ENCODE measurements at regions not wholly inside any gene's neighbourhood (a gene's known extent, or its start where the extent isn't known, plus 50 kb on each side); places are given as distances from the start of the nearest gene placed in this dataset.

- intact Hi-C loops (cut with DNase I; ENCODE audit: low total_unique reads) = no loop called here
- no peak overlapping the region for H3K27ac ChIP-seq
- H3K4me1 ChIP-seq = no peaks in the 10 kb centered on the region
- no peak for DNase-seq (ENCODE audit: low spot score in 2 of 2)
- no peaks in the 10 kb centered on the region for H3K27me3 ChIP-seq
- H3K36me3 ChIP-seq = no peaks in the 10 kb centered on the region
- peaks cover 8 to 14% of the 10 kb centered on the region in 2 donors for H3K9me3 ChIP-seq
- TF ChIP-seq POLR2A (IDR thresholded peaks at IDR 0.05) (no peak), POLR2AphosphoS5 (IDR thresholded peaks at IDR 0.05) (no peak), CTCF (IDR thresholded peaks at IDR 0.05) (no peak)
- H3K4me3 ChIP-seq = no peak overlapping the region
Measured at GRCh38 chr12:110993434-110993833, 73.1 kb upstream of the MYL2 start.

- Histone ChIP-seq H3K9me3 (peaks cover 3 to 9% of the 10 kb centered on the region in 2 donors), H3K4me1 (no peaks in the 10 kb centered on the region), H3K4me3 (no peak overlapping the region), H3K27me3 (no peaks in the 10 kb centered on the region), H3K36me3 (no peaks in the 10 kb centered on the region), H3K27ac (no peak overlapping the region)
- intact Hi-C loops (cut with DNase I; ENCODE audit: low total_unique reads) = no loop called here
- TF ChIP-seq CTCF (IDR thresholded peaks at IDR 0.05) (no peak), POLR2A (IDR thresholded peaks at IDR 0.05) (no peak), POLR2AphosphoS5 (IDR thresholded peaks at IDR 0.05) (no peak)
- DNase-seq (ENCODE audit: low spot score in 2 of 2) = no peak
Measured at GRCh38 chr12:110992909-110993308, 72.5 kb upstream of the MYL2 start.

GRCh38 chr12:110983811-110984210 is 63.4 kb upstream of the MYL2 start:
- peaks cover 0 to 6% of the 10 kb centered on the region in 2 donors for H3K27me3 ChIP-seq
- H3K4me3 ChIP-seq = no peak overlapping the region
- TF ChIP-seq POLR2AphosphoS5 (IDR thresholded peaks at IDR 0.05) (no peak), POLR2A (IDR thresholded peaks at IDR 0.05) (no peak), CTCF (IDR thresholded peaks at IDR 0.05) (no peak)
- no peak for DNase-seq (ENCODE audit: low spot score in 2 of 2)
- H3K27ac ChIP-seq = no peak overlapping the region
- no peaks in the 10 kb centered on the region for H3K4me1 ChIP-seq
- no peaks in the 10 kb centered on the region for H3K36me3 ChIP-seq
- no peaks in the 10 kb centered on the region for H3K9me3 ChIP-seq
- intact Hi-C loops (cut with DNase I; ENCODE audit: low total_unique reads) = no loop called here

DNA sequence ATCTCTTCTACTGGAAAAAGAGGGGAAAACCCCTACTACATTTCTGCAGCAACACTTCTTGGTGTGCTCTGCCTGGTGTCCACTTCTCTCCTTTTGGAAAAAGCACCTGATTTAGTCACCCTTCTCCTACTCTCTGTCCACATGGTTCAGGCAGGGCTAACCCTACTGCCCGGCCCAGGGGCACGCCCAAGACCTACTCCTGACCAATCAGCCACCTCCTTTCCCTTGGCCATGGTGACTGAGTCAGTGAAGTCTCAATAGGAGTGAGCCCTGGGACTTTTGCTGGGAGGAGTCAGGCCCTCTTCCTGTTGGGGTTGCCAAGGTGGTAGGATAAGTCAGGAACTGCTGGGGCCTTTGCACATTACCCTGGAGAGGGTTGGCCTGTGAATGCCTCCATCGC is 52.5 kb upstream of the MYL2 start:
- DNase-seq (ENCODE audit: low spot score in 2 of 2) = no peak
- no peaks in the 10 kb centered on the region for H3K27me3 ChIP-seq
- H3K9me3 ChIP-seq = peaks cover 10 to 11% of the 10 kb centered on the region in 2 donors
- intact Hi-C loops (cut with DNase I; ENCODE audit: low total_unique reads) = no loop called here
- no peak overlapping the region for H3K27ac ChIP-seq
- no peak overlapping the region for H3K4me3 ChIP-seq
- H3K36me3 ChIP-seq = no peaks in the 10 kb centered on the region
- H3K4me1 ChIP-seq = no peaks in the 10 kb centered on the region
- TF ChIP-seq POLR2AphosphoS5 (IDR thresholded peaks at IDR 0.05) (no peak), POLR2A (IDR thresholded peaks at IDR 0.05) (no peak), CTCF (IDR thresholded peaks at IDR 0.05) (no peak)

GRCh38 chr12:110971936-110972335 is 51.6 kb upstream of the MYL2 start:
- H3K9me3 ChIP-seq = peaks cover 10 to 11% of the 10 kb centered on the region in 2 donors
- intact Hi-C loops (cut with DNase I; ENCODE audit: low total_unique reads) = no loop called here
- TF ChIP-seq POLR2A (IDR thresholded peaks at IDR 0.05) = no peak
- TF ChIP-seq POLR2AphosphoS5 (IDR thresholded peaks at IDR 0.05) = no peak
- TF ChIP-seq CTCF (IDR thresholded peaks at IDR 0.05) = no peak
- H3K4me3 ChIP-seq = no peak overlapping the region
- H3K27ac ChIP-seq = no peak overlapping the region
- no peak for DNase-seq (ENCODE audit: low spot score in 2 of 2)
- H3K4me1 ChIP-seq = no peaks in the 10 kb centered on the region
- no peaks in the 10 kb centered on the region for H3K36me3 ChIP-seq
- peaks cover 0 to 4% of the 10 kb centered on the region in 2 donors for H3K27me3 ChIP-seq

Measured in breast epithelium (tissue), 4 donors.